Central memory CD4-positive, alpha-beta T cell (primary cell): ENCODE measurements at regions not wholly inside any gene's neighbourhood (a gene's known extent, or its start where the extent isn't known, plus 50 kb on each side); places are given as distances from the start of the nearest gene placed in this dataset.
"Not testable (repeated sequence)": the region's sequence is repeated elsewhere in the genome, so short reads cannot be mapped to it uniquely, and the experiment has no call there.

Experiments used
- DNase-seq: peaks from one replicate; pipeline ENCODE4 v3.0.0; 2022

DNA sequence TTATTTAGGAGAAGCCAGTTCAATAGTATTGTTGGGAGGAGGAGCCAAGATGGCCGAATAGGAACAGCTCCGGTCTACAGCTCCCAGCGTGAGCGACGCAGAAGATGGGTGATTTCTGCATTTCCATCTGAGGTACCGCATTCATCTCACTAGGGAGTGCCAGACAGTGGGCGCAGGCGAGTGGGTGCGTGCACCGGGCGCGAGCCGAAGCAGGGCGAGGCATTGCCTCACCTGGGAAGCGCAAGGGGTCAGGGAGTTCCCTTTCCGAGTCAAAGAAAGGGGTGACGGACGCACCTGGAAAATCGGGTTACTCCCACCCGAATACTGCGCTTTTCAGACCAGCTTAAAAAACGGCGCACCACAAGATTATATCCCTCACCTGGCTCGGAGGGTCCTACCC is 403.2 kb upstream of the SMIM31 start:
- DNase-seq, result not testable (repeated sequence)

DNA sequence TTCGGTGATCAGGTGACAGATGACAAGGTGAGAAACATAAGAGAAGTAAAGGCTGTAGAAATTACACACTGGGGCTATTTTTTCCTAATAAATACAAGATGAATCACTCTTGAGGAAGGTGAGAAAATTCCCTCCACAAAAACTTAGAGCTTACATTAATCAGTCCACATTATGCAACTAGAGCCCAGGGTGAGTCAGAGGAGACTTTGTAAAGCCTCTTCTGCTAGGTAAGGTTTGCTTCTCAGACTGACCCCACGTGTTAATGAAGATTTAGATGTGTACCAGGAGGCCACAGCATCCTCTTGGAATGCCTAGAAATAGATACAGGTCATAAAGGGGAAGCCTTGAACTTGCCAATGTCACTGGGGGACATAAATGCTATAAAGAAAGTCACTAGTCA is 396.0 kb upstream of the SMIM31 start:
- no peak for DNase-seq

DNA sequence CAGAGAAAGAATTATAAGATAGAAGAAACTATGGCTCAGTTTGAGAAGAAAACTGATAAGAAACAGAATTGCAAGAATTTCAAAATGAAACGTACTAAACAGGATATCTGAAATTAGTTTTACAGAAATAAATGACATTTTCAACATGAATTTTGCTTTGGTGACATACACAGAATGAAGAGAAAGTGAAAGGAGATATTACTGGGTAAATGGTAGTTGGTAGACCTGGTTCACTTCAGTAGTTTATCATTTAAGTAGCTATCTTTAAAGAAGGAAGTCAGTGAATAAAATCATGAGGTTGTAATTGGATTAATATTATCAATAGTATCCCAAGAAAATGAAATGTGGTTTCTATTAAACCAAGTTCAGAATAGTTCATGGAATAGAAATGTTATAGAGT is 395.5 kb upstream of the SMIM31 start:
- DNase-seq, result no peak

DNA sequence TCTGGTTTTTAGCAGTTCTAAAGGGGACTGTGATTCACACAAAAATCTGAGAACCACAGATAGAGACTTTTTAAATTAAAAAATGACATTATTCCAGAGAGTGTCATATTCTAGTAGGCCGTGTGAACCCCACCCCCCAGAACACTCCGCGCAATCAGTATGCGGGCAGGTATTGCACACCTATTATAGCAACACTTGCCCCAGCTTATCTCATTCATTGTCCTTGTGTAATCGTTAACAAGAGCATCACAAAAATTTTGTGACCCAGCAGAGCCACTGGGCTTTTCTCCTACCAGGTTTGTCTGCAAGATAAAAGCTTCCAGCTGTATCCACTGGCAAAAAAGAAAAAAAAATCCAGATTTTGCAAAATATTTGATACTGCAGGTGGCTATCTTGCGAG is 394.1 kb upstream of the SMIM31 start:
- DNase-seq, result no peak

- no peak for DNase-seq
Observed at GRCh38 chr4:164368894-164369293, 385.0 kb upstream of the SMIM31 start.

DNA sequence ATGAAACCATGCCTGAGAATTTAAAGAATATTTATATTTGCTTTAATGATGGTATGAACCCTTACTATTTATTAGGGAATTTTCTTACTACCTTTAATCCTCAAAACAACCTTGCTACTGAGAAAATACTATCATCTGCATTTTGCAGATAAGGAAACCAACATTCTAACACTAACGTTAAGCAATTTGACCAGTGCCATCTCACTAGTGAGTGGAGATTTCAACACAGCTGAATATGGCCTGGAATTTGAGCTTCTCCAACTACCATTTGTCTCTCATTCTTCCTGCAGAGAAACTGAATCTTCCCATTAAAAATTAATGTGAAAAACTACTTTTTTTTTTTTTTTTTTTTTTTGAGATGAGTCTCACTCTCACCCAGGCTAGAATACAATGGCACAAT is 380.9 kb upstream of the SMIM31 start:
- no peak for DNase-seq

DNA sequence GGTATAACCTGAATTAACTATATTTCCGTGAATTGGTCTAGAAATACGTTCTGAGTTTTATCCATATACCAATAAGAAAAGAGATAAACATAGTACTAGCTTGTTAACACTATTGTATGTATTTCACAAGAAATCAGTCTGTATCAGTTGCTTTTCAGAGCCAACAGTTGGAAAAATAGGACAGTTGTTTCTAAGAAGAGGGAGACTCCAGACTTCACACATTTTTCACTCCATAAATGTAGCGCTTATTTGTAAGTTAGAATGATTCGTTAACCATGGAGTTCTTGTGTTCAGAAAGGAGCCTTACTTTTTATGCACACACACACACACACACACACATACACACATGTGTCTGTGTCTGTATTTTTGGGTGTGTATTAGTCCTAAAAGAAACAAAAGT is 376.7 kb upstream of the SMIM31 start:
- DNase-seq, result no peak

- DNase-seq, result no peak
Observed at GRCh38 chr4:164378361-164378760, 375.6 kb upstream of the SMIM31 start.

- DNase-seq, result no peak
Observed at GRCh38 chr4:164379694-164380093, 374.2 kb upstream of the SMIM31 start.

DNA sequence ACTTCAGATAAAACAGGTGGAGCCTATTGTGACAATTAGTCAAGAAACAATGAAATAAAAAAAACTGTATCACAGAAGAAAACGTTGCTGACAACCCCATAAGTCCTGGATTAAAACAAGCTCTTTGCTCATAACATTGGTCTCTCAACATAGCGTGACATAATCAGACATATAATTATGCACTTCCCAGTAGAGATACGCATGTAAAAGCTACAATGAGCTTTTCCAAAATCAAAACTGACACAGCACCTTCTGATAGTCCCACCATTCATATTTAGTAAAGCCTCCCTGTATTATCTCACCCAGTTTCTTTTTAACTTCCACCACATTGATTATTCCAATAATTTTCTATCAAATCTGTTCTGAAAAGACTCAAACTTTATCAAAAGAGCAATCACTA is 372.1 kb upstream of the SMIM31 start:
- DNase-seq, result no peak

DNA sequence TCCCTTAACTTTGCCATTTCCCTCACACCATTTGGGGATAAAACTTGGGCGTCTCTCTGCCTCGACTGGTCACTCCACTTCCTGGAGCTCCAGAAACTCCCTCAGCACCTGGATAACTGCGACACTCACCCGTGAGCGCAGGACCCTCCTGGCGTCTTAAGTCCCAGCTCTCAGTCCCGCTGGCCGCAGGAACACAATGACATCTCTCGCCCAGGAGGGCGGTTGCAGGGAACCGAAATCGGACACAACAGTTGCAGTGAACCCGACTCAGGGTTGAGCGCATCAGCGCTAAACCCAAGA is 370.9 kb upstream of the SMIM31 start:
- no peak for DNase-seq

- DNase-seq, result no peak
Observed at GRCh38 chr4:164383358-164384220, 370.3 kb upstream of the SMIM31 start.

- DNase-seq, result no peak
Observed at GRCh38 chr4:164384416-164384815, 369.5 kb upstream of the SMIM31 start.

DNA sequence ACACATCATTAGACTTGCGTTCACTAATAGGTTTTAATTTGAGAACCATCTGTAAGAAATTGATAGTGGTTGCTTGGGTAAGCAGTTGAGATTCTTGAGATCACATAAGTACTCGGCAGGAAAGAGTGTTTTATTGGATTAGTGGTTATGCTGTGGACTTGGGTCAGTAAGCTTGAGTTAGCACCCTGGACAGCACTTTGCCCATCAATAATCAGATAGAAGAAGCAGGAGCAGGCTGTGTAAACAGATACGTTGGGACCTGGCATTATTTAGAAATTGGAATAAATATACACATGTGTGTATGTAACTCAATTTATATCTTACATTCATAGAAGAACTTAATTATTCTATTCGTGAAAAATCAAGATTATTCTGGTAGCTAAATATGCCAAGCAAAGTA is 357.5 kb upstream of the SMIM31 start:
- DNase-seq, result no peak

GRCh38 chr4:164402554-164402953 is 351.4 kb upstream of the SMIM31 start:
- no peak for DNase-seq

- DNase-seq, result no peak
Observed at GRCh38 chr4:164405774-164406173, 348.2 kb upstream of the SMIM31 start.

DNA sequence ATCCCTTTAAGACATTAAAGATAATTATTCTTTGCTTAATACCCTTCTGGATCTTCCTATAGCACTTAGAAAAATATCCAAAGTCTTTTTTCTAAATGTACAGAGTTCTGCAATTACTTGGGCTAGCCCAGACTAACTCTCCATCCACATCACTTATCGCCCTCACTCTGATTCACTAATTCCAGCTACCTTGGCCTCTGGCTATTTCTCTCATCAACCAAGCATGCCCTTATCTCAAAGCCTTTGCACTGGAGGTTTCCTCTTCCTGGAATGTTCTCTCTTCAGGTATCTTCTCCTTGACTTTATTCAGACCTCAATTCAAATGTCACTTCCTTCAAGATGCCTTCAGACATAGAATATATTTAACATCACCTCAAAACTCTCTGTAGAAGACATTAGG is 345.1 kb upstream of the SMIM31 start:
- DNase-seq, result no peak

DNA sequence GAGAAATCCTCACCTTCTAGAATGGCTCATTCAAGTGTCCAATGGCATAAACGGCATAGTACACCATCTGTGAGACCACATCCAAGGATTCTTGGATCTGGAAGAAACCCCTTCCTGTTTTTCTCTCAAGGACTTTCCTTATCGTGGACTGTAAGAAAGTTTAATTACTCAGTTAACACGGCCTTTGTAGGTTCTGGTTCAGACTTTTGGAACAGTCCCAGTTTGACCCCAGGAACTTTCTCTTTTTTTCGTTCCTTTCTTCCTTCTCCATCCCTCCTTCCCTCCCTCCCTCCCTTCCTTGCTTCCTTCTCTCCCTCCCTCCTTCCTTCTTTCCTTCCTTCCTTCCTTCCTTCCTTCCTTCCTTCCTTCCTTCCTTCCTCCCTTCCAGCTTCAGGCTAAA is 343.5 kb upstream of the SMIM31 start:
- DNase-seq, result no peak

DNA sequence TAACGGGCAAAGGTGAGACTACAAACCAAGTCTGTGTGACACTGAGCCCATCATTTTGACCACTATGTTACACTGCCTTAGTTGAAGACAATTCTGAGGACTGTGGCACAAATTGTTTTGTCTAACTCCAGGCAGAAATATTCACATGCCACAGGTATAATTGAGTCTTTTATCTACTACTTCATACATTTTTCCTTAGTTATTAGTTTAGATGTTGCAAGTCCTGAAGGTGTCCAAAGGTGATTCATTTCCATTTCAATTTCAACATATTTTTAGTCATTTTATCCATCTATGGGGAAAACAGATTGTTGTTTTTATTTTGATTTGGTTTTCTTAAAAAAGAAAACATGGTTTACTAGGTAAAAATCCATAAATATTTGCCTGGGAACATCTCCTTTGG is 341.7 kb upstream of the SMIM31 start:
- DNase-seq, result no peak

DNA sequence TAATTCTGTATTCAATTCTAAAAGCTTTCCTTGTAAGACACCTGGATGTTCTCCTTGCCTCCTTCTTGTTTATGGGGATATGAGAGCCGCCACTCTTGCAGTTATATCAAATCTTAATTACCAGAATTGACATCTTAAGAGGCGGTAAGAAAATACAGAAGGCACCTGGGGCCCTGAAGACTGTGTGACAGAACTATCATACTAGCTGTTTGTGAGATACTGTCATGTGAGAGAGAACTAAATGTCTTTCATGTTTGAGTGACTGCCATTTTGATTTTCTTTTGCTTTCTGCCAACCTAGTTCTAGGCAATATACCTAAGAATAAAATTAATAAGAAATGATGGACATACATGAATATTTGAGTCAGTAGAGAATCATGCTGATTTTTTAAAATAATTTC is 340.2 kb upstream of the SMIM31 start:
- DNase-seq, result no peak

GRCh38 chr4:164423819-164424218 is 330.1 kb upstream of the SMIM31 start:
- no peak for DNase-seq

GRCh38 chr4:164424846-164425245 is 329.1 kb upstream of the SMIM31 start:
- no peak for DNase-seq

GRCh38 chr4:164428561-164428960 is 325.4 kb upstream of the SMIM31 start:
- DNase-seq, result no peak

DNA sequence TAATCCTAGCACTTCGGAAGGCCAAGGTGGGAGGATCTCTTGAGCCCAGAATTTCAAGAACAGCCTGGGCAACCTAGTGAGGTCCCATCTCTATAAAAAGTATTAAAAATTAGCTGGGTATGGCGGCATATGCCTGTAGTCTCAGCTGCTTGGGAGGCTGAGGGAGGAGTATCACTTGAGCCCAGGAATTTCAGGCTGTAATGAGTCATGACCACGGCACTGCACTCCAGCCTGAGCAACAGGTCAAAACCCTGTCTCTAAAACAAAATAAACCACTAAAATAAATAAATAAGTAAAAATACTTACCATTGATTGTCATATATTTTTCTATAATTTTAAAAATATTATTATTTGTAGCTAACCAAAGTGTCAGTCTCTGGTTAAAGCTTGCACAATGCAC is 315.6 kb upstream of the SMIM31 start:
- no peak for DNase-seq

DNA sequence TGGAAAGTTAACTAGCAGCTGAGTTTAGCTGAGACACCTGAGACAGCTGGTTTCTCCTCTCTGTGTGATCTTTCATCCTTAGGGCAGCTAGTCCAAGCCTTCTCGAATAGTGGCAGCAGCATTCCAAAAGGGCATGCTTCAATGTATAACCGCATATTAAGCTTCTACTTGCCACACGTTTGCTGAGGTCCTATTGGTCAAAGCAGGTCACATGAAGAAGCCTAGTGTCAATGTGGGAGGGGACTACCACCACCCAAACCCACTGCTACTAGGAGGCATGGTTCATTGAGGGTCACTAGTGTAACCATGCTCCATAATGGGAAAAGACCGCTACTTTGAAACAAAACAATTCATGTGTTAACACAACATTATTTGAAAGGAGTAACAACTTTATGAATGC is 314.9 kb upstream of the SMIM31 start:
- DNase-seq, result no peak
